ENCODE measurements at regions not wholly inside any gene's neighbourhood (a gene's known extent, or its start where the extent isn't known, plus 50 kb on each side); places are given as distances from the start of the nearest gene placed in this dataset.

DNA sequence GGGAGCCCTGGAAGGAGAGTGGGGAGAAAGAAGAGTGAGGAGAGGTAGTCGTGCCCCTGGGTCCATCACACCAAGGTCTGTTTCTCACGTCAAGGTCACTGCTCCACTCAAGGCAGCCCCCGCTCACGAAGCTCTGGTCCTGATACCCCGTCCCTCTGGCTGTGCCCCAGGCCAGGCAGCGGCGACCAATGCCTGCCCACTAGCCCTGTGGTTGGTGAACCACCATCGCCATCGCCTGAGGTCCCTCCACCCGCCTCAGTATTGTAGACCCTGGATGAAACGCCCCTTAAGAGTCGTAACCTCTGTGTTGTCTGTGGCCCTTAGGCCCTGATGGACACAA, 378.3 kb upstream of the MYT1L start:
- H3K36me3 Mint-ChIP-seq, result no peaks in the 10 kb centered on the region
- H3K27ac ChIP-seq (ENCODE audit: low read length), result no peak overlapping the region
- ATAC-seq (replicated peaks in 1 of 4), result no peak

GRCh38 chr2:2708575-2709430, 377.7 kb upstream of the MYT1L start:
- POLR2A ChIA-PET, result no interaction called here
- H3K27ac Mint-ChIP-seq, result no peak overlapping the region
- H3K9me3 Mint-ChIP-seq, result no peaks in the 10 kb centered on the region
- H3K4me3 Mint-ChIP-seq, result no peak overlapping the region
- Histone ChIP-seq H3K27ac (ENCODE audit: low read length) (no peak overlapping the region), H3K4me3 (ENCODE audit: control insufficient read depth in 1 of 2, extremely low read depth in 1 of 2, low read length in 1 of 2) (no peak overlapping the region), H3K27me3 (replicated peaks in 1 of 2; ENCODE audit: control insufficient read depth in 2 of 2, extremely low read depth in 1 of 2, insufficient read depth in 2 of 2, low read length in 1 of 2) (peaks cover 0 to 13% of the 10 kb centered on the region in 2 experiments), H3K36me3 (ENCODE audit: control insufficient read depth in 2 of 2, extremely low read depth in 1 of 2, insufficient read depth in 1 of 2, low read length in 1 of 2) (no peaks in the 10 kb centered on the region), H3K4me1 (ENCODE audit: control insufficient read depth in 1 of 2, extremely low read depth in 1 of 2, insufficient read depth in 2 of 2, low read length in 2 of 2) (peaks cover 0 to 3% of the 10 kb centered on the region in 2 experiments), H3K9me3 (no peaks in the 10 kb centered on the region)
- ATAC-seq (replicated peaks in 1 of 4), result no peak
- peaks cover 0 to 19% (median 4%) of the 10 kb centered on the region in 3 donors for H3K4me1 Mint-ChIP-seq
- no peak for DNase-seq
- CTCF ChIA-PET, result interaction anchor here in 1 of 2 donors (0.5 kb wide), 1 partner anchor 39 kb away, joined by 6 read pairs; no protein-coding TSS in a partner anchor
- H3K27me3 Mint-ChIP-seq, result peaks cover 0 to 4% of the 10 kb centered on the region in 2 donors
- H3K36me3 Mint-ChIP-seq, result no peaks in the 10 kb centered on the region
- 88% methylated on average over 30 of the region's 37 CpGs for WGBS (ENCODE audit: insufficient coverage)

More for the DNA sequence above, 378.3 kb upstream of the MYT1L start:
- DNase-seq, result no peak
- Mint-ChIP-seq H3K4me3 (no peak overlapping the region), H3K27me3 (peaks cover 0 to 4% of the 10 kb centered on the region in 2 donors), H3K27ac (no peak overlapping the region), H3K9me3 (no peaks in the 10 kb centered on the region), H3K4me1 (peaks cover 0 to 15% (median 0%) of the 10 kb centered on the region in 3 donors)
- H3K4me3 ChIP-seq (ENCODE audit: control insufficient read depth in 1 of 2, extremely low read depth in 1 of 2, low read length in 1 of 2), result no peak overlapping the region
- 88% methylated on average over 12 of the region's 12 CpGs for WGBS (ENCODE audit: insufficient coverage)
- ChIA-PET POLR2A (no interaction called here), CTCF (no interaction called here)
- H3K27me3 ChIP-seq (replicated peaks in 1 of 2; ENCODE audit: control insufficient read depth in 2 of 2, extremely low read depth in 1 of 2, insufficient read depth in 2 of 2, low read length in 1 of 2), result peaks cover 0 to 17% of the 10 kb centered on the region in 2 experiments
- H3K36me3 ChIP-seq (ENCODE audit: control insufficient read depth in 2 of 2, extremely low read depth in 1 of 2, insufficient read depth in 1 of 2, low read length in 1 of 2), result no peaks in the 10 kb centered on the region
- no peaks in the 10 kb centered on the region for H3K9me3 ChIP-seq
- H3K4me1 ChIP-seq (ENCODE audit: control insufficient read depth in 1 of 2, extremely low read depth in 1 of 2, insufficient read depth in 2 of 2, low read length in 2 of 2), result peaks cover 0 to 3% of the 10 kb centered on the region in 2 experiments

DNA sequence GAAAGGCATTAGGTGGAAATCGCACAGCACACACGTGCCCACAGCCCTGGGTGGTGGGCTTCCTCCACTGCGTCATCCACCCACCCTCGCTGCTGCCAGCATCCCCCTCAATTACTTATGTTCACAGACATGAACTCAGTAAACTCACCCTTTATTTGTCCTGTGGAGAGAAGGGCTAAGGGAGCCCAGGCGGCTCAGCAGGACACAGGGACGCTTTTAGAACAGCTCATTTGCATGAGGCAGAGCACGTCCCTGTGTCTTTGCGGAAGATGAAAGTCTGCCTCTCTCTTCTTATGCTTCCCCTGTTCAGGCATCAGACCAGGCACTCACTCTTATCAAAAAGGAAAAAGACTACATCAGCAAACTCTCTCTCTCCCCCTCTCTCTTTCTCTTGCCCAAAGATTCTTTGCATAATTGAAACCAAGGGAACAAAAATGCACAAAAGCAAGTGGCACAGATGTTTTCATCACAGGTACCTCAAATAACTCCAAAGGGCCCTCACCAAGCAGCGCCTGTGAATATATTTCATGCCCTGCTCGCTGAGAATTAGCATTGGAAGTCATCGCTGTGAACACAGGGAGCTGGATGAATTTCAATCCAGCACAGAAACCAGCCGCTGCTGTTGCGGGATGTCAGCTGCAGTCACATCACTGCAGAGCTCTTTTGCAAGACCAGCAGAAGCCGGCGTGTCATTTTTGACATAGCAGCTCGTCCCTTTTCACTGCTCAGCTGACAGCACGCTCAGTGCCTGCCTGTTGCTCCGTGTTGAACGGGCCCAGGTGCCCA, 376.3 kb upstream of the MYT1L start:
- POLR2A ChIA-PET, result no interaction called here
- WGBS (ENCODE audit: insufficient coverage), result 82% methylated on average over 14 of the region's 19 CpGs
- no peak overlapping the region for H3K27ac Mint-ChIP-seq

DNA sequence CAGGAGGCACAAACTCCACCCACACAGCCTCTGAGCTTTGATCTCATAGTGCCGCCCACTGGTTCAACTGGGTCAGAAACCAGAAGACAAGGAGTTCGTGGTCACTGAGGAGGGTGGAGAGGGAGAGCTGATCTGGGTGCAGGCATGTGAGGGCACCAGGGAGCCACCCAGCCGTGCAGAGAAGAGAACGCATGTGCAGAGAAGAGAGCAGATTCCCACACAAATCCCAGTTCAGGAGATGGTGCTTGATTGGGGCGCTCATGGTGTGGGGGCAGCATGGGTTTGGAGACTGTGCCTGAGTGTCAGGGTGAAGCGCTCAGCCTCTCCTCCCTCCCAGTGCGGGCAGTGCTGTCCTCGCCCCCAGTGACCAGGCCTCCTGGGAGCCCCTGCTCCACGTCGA, 375.2 kb upstream of the MYT1L start:
- POLR2A ChIA-PET, result no interaction called here
- peaks cover 0 to 19% (median 4%) of the 10 kb centered on the region in 3 donors for H3K4me1 Mint-ChIP-seq
- Histone ChIP-seq H3K4me3 (ENCODE audit: control insufficient read depth in 1 of 2, extremely low read depth in 1 of 2, low read length in 1 of 2) (no peak overlapping the region), H3K9me3 (no peaks in the 10 kb centered on the region), H3K4me1 (ENCODE audit: control insufficient read depth in 1 of 2, extremely low read depth in 1 of 2, insufficient read depth in 2 of 2, low read length in 2 of 2) (peaks cover 0 to 3% of the 10 kb centered on the region in 2 experiments), H3K36me3 (ENCODE audit: control insufficient read depth in 2 of 2, extremely low read depth in 1 of 2, insufficient read depth in 1 of 2, low read length in 1 of 2) (no peaks in the 10 kb centered on the region), H3K27me3 (replicated peaks in 1 of 2; ENCODE audit: control insufficient read depth in 2 of 2, extremely low read depth in 1 of 2, insufficient read depth in 2 of 2, low read length in 1 of 2) (peaks cover 0 to 4% of the 10 kb centered on the region in 2 experiments), H3K27ac (ENCODE audit: low read length) (no peak overlapping the region)
- H3K9me3 Mint-ChIP-seq, result no peaks in the 10 kb centered on the region
- no peak overlapping the region for H3K27ac Mint-ChIP-seq
- no peaks in the 10 kb centered on the region for H3K27me3 Mint-ChIP-seq
- no peak overlapping the region for H3K4me3 Mint-ChIP-seq
- ATAC-seq (replicated peaks in 1 of 4) (no peak), DNase-seq (no peak)
- no peaks in the 10 kb centered on the region for H3K36me3 Mint-ChIP-seq
- 100% methylated on average over 2 of the region's 10 CpGs for WGBS (ENCODE audit: insufficient coverage)
- CTCF ChIA-PET, result no interaction called here

More for the DNA sequence above, 376.3 kb upstream of the MYT1L start:
- CTCF ChIA-PET, result no interaction called here
- H3K27me3 ChIP-seq (replicated peaks in 1 of 2; ENCODE audit: control insufficient read depth in 2 of 2, extremely low read depth in 1 of 2, insufficient read depth in 2 of 2, low read length in 1 of 2), result peaks cover 0 to 4% of the 10 kb centered on the region in 2 experiments
- Mint-ChIP-seq H3K4me1 (peaks cover 0 to 19% (median 4%) of the 10 kb centered on the region in 3 donors), H3K27me3 (no peaks in the 10 kb centered on the region), H3K36me3 (no peaks in the 10 kb centered on the region), H3K9me3 (no peaks in the 10 kb centered on the region), H3K4me3 (no peak overlapping the region)
- no peaks in the 10 kb centered on the region for H3K9me3 ChIP-seq
- no peak overlapping the region for H3K27ac ChIP-seq (ENCODE audit: low read length)
- H3K36me3 ChIP-seq (ENCODE audit: control insufficient read depth in 2 of 2, extremely low read depth in 1 of 2, insufficient read depth in 1 of 2, low read length in 1 of 2), result no peaks in the 10 kb centered on the region
- H3K4me3 ChIP-seq (ENCODE audit: control insufficient read depth in 1 of 2, extremely low read depth in 1 of 2, low read length in 1 of 2), result no peak overlapping the region
- ATAC-seq (replicated peaks in 1 of 4) (no peak), DNase-seq (no peak)
- peaks cover 0 to 3% of the 10 kb centered on the region in 2 experiments for H3K4me1 ChIP-seq (ENCODE audit: control insufficient read depth in 1 of 2, extremely low read depth in 1 of 2, insufficient read depth in 2 of 2, low read length in 2 of 2)

DNA sequence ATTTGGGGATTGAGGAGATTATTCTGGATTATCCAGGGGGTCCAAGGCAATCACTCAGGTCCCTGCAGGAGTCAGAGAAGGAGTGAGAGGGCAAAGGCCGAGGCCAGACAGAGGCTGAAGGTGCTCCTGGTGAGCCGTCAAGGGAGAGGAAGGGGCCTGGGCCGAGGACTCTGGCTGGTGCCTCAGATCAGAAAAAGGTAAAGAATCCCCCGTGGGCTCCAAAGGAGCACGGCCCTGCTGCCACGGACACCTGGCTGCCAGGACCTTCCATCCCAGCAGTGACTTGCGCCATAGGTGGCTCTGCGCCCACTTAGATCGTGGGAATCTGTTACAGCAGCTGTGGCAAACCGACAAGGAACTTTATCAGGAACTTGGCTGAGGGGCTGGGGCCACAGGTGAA, 374.8 kb upstream of the MYT1L start:
- H3K36me3 ChIP-seq (ENCODE audit: control insufficient read depth in 2 of 2, extremely low read depth in 1 of 2, insufficient read depth in 1 of 2, low read length in 1 of 2), result no peaks in the 10 kb centered on the region
- WGBS (ENCODE audit: insufficient coverage), result 63% methylated on average over 10 of the region's 10 CpGs
- CTCF ChIA-PET, result no interaction called here
- no peaks in the 10 kb centered on the region for H3K9me3 Mint-ChIP-seq
- POLR2A ChIA-PET, result no interaction called here
- ATAC-seq (replicated peaks in 1 of 4), result no peak
- no peak overlapping the region for H3K4me3 Mint-ChIP-seq
- no peak overlapping the region for H3K4me3 ChIP-seq (ENCODE audit: control insufficient read depth in 1 of 2, extremely low read depth in 1 of 2, low read length in 1 of 2)
- DNase-seq, result no peak
- H3K4me1 ChIP-seq (ENCODE audit: control insufficient read depth in 1 of 2, extremely low read depth in 1 of 2, insufficient read depth in 2 of 2, low read length in 2 of 2), result peaks cover 0 to 3% of the 10 kb centered on the region in 2 experiments
- H3K9me3 ChIP-seq, result no peaks in the 10 kb centered on the region
- H3K27ac ChIP-seq (ENCODE audit: low read length), result no peak overlapping the region
- H3K27me3 ChIP-seq (replicated peaks in 1 of 2; ENCODE audit: control insufficient read depth in 2 of 2, extremely low read depth in 1 of 2, insufficient read depth in 2 of 2, low read length in 1 of 2), result peaks cover 0 to 4% of the 10 kb centered on the region in 2 experiments
- no peaks in the 10 kb centered on the region for H3K36me3 Mint-ChIP-seq
- peaks cover 0 to 19% (median 4%) of the 10 kb centered on the region in 3 donors for H3K4me1 Mint-ChIP-seq
- no peaks in the 10 kb centered on the region for H3K27me3 Mint-ChIP-seq
- H3K27ac Mint-ChIP-seq, result no peak overlapping the region

DNA sequence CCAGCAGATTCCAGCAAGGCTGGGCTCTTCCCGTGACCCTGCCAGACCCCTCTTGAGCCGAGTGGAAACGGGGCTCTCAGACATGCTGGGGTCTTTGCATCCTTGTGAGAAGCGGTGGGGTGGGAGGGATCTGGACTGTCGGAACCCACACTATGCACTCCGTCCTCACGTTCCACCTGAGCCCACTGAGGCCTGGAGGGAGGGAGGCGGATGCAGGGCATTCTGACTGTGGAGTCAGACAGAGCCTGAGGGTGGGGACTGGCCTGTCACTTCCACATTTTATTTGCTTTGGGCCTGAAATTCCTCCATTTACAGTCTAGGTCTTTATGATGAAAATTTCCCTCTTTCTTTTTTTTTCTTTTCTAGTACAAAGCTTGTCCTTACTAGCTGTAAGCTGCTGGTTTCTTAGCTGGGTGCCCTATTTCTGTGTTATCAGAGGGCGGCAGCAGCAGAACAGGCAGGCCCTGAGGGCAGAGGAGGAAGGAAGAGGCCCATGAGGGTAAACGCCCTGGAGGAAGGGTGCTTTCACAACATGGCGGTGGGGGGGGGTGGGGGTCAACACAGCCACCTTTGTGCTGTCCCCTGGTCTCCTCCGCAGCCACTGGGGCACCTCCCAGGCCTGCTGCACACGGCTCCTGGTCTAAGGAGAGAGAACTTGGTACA, 373.5 kb upstream of the MYT1L start:
- Mint-ChIP-seq H3K36me3 (no peaks in the 10 kb centered on the region), H3K9me3 (no peaks in the 10 kb centered on the region), H3K27ac (no peak overlapping the region), H3K27me3 (no peaks in the 10 kb centered on the region), H3K4me3 (no peak overlapping the region), H3K4me1 (peaks cover 0 to 19% (median 4%) of the 10 kb centered on the region in 3 donors)
- Histone ChIP-seq H3K4me1 (ENCODE audit: control insufficient read depth in 1 of 2, extremely low read depth in 1 of 2, insufficient read depth in 2 of 2, low read length in 2 of 2) (peaks cover 0 to 3% of the 10 kb centered on the region in 2 experiments), H3K27ac (ENCODE audit: low read length) (no peak overlapping the region), H3K9me3 (no peaks in the 10 kb centered on the region), H3K27me3 (replicated peaks in 1 of 2; ENCODE audit: control insufficient read depth in 2 of 2, extremely low read depth in 1 of 2, insufficient read depth in 2 of 2, low read length in 1 of 2) (peaks cover 0 to 4% of the 10 kb centered on the region in 2 experiments), H3K4me3 (ENCODE audit: control insufficient read depth in 1 of 2, extremely low read depth in 1 of 2, low read length in 1 of 2) (no peak overlapping the region), H3K36me3 (ENCODE audit: control insufficient read depth in 2 of 2, extremely low read depth in 1 of 2, insufficient read depth in 1 of 2, low read length in 1 of 2) (no peaks in the 10 kb centered on the region)
- ChIA-PET POLR2A (no interaction called here), CTCF (no interaction called here)
- peak in 3 of 35 experiments; percentile 5 to 19 (median 16) for DNase-seq
- peak in 1 of 4 experiments; percentile 8 for ATAC-seq (replicated peaks in 1 of 4)
- 70% methylated on average over 4 of the region's 13 CpGs for WGBS (ENCODE audit: insufficient coverage)

Data from T-cell (primary cell).